Coronary artery (tissue), 2 donors: ENCODE measurements at regions not wholly inside any gene's neighbourhood (a gene's known extent, or its start where the extent isn't known, plus 50 kb on each side); places are given as distances from the start of the nearest gene placed in this dataset.

Source experiments
- DNase-seq: peaks from one replicate; pipeline ENCODE4 v3.0.0-alpha.2; 2017; ENCODE audit warnings: low spot score
- H3K27ac ChIP-seq, 2 donors: fragments of 200-600 bp; sonication (generic); one replicate each; pipeline ENCODE4 v1.5.1; 2016 to 2019
- H3K4me3 ChIP-seq: fragments of 200-600 bp; sonication (generic); 2 replicates; pipeline ENCODE4 v1.5.1; 2016; ENCODE audit warnings: mild to moderate bottlenecking, moderate library complexity
- CTCF ChIP-seq: fragments of 200-600 bp; sonication (generic); IDR thresholded peaks from one replicate; pipeline ENCODE4 v1.5.1; 2019; ENCODE audit warnings: antibody characterized with exemption

DNA sequence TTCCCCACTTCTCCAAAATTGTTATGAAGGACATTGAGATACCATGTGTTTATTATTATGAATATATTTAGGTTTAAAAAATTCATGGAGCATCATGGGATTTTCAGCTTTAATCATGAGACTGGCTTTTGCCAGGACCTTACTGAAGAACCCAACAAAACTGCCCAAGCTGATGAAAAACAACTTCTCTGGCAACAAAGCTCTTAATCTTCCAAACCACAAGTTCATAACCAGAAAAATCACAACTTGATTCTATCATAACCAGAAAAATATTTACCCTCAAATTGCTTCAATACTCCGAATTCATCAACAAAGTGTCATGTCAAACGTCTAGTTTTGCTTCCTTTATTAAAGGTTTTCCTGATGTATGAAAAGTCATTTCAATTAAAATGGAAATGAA, 971.8 kb upstream of the ACVR2A start:
- no peak for TF ChIP-seq CTCF
- no peak overlapping the region for H3K4me3 ChIP-seq
- H3K27ac ChIP-seq, result no peak overlapping the region
- no peak for DNase-seq

- no peak overlapping the region for H3K4me3 ChIP-seq
- H3K27ac ChIP-seq, result no peak overlapping the region
- TF ChIP-seq CTCF, result no peak
- no peak for DNase-seq
These were observed 974.1 kb upstream of the ACVR2A start for GRCh38 chr2:146870691-146871090.

DNA sequence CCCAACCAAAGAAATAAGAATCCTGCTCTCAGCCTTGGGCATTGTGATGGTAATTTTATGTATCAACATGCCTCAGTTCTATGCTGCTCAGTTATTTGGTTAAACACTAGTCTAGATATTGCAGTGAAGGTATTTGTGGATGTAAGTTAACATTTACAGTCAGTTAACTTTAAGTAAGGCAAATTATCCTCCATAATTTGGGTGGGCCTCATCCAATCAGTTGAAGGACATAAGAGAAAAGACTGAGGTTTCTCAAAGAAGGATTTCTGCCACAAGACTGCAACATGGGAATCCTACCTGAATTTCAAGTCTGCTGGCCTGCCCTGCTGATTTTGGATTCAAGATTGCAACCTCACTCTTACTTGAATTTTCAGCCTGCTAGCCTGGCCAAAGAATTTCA, 975.5 kb upstream of the ACVR2A start:
- Histone ChIP-seq H3K4me3 (no peak overlapping the region), H3K27ac (no peak overlapping the region)
- no peak for DNase-seq
- no peak for TF ChIP-seq CTCF

- H3K4me3 ChIP-seq, result no peak overlapping the region
- no peak for DNase-seq
These were observed 976.8 kb upstream of the ACVR2A start for GRCh38 chr2:146868051-146868450.

GRCh38 chr2:146867477-146867986, 977.3 kb upstream of the ACVR2A start:
- Histone ChIP-seq H3K27ac (no peak overlapping the region), H3K4me3 (no peak overlapping the region)
- DNase-seq, result no peak
- no peak for TF ChIP-seq CTCF

More at GRCh38 chr2:146868051-146868450, 976.8 kb upstream of the ACVR2A start:
- no peak for TF ChIP-seq CTCF
- no peak overlapping the region for H3K27ac ChIP-seq

DNA sequence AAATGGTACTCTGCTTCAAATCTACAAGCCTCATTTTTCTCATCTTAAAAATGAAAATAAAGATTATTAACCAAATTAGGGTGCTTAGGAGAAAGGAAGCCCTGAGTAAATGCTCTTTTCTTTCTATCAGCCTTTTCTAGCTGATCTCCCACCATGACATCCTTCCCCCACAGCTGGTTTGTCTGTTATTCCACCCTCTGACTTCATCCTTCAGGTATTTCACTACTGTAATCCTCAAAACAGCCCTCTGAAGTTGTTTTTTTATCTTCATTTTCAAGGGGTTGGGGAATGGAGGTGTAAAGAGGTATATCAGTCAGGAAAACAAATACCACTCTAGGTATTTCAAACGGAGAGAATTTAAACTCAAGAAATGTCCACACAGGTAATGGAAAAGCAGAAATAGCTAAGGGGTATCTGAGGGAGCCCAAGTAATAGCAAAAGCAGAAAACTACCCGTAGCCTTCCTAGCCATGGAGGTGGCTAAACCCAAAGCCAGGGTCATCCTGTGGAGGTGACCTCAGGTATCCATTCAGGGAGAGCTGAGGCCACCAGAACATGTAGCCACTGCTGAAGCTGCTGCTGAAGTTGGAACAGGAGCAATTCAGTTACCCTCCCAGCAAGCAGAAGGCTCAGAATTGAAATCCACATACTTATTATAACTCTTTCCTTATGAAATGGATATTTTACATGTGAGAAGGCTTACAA, 990.9 kb upstream of the ACVR2A start:
- Histone ChIP-seq H3K27ac (no peak overlapping the region), H3K4me3 (no peak overlapping the region)
- TF ChIP-seq CTCF, result no peak
- no peak for DNase-seq

GRCh38 chr2:146852661-146853060, 992.2 kb upstream of the ACVR2A start:
- TF ChIP-seq CTCF, result no peak
- DNase-seq, result no peak
- Histone ChIP-seq H3K4me3 (no peak overlapping the region), H3K27ac (no peak overlapping the region)
